GM23338 (cell line): ENCODE measurements at regions not wholly inside any gene's neighbourhood (a gene's known extent, or its start where the extent isn't known, plus 50 kb on each side); places are given as distances from the start of the nearest gene placed in this dataset.

Source experiments
- CREB1 ChIP-seq: fragments of 250-450 bp; sonication (Bioruptor Pico); IDR thresholded peaks from 2 replicates; pipeline ENCODE4 v1.5.0; 2020; ENCODE audit warnings: low read depth, mild to moderate bottlenecking, moderate library complexity
- CTCF ChIP-seq, 2 experiments: fragments of 200-600 bp in 1 of 2; sonication (generic) in 1 of 2; conservative IDR thresholded peaks; 2 replicates each; pipeline versions ENCODE4 v1.5.1 to v1.6.1; 2016 to 2017; ENCODE audit warnings: antibody characterized with exemption in 2 of 2, low read depth in 2 of 2, mild to moderate bottlenecking in 2 of 2, moderate library complexity in 1 of 2
- EZH2 ChIP-seq: fragments of 200-600 bp; sonication (generic); IDR thresholded peaks from one replicate; pipeline ENCODE4 v1.8.0; 2017; ENCODE audit warnings: antibody characterized with exemption, mild to moderate bottlenecking, low read depth; ENCODE audit not compliant: unreplicated experiment
- EZH2phosphoT487 ChIP-seq: fragments of 200-600 bp; sonication (generic); IDR thresholded peaks from one replicate; pipeline ENCODE4 v1.8.1; 2018; ENCODE audit warnings: antibody characterized with exemption; ENCODE audit not compliant: unreplicated experiment
- JUNB ChIP-seq: IDR thresholded peaks from one replicate; pipeline ENCODE4 v1.6.1; 2016; ENCODE audit warnings: antibody characterized with exemption; ENCODE audit not compliant: unreplicated experiment
- NANOG ChIP-seq: IDR thresholded peaks from 2 replicates; pipeline ENCODE4 v1.6.1; 2016; ENCODE audit warnings: antibody characterized with exemption, borderline replicate concordance
- POLR2AphosphoS5 ChIP-seq: IDR thresholded peaks from 2 replicates; pipeline ENCODE4 v1.6.1; 2016; ENCODE audit warnings: antibody characterized with exemption, low read depth
- STAT1 ChIP-seq: IDR thresholded peaks from one replicate; pipeline ENCODE4 v1.6.1; 2016; ENCODE audit warnings: antibody characterized with exemption; ENCODE audit not compliant: unreplicated experiment
- ZNF114 ChIP-seq: fragments of 250-450 bp; sonication (Bioruptor Pico); IDR thresholded peaks from 2 replicates; pipeline ENCODE4 v1.5.0; 2020; ENCODE audit warnings: mild to moderate bottlenecking, moderate library complexity
- ZNF331 ChIP-seq: fragments of 250-450 bp; sonication (Bioruptor Pico); IDR thresholded peaks from 2 replicates; pipeline ENCODE4 v1.5.0; 2020; ENCODE audit warnings: low read depth, mild to moderate bottlenecking, moderate library complexity
- TF ChIP-seq, protein P1 (sequence below): fragments of 250-450 bp; sonication (Bioruptor Pico); IDR thresholded peaks from 2 replicates; pipeline ENCODE4 v1.5.0; 2020; ENCODE audit warnings: mild to moderate bottlenecking, moderate library complexity
- TF ChIP-seq, protein P2 (sequence below): IDR thresholded peaks from one replicate; pipeline ENCODE4 v1.6.1; 2018; ENCODE audit warnings: antibody characterized with exemption; ENCODE audit not compliant: unreplicated experiment
- TF ChIP-seq, protein P3 (sequence below): IDR thresholded peaks from 2 replicates; pipeline ENCODE4 v1.6.1; 2016; ENCODE audit warnings: antibody characterized with exemption

- TF ChIP-seq CTCF (conservative IDR thresholded peaks at IDR 0.05; ENCODE audit: low read depth in 2 of 2) (no peak), EZH2 (no peak), POLR2AphosphoS5 (no peak), ZNF331 (CRISPR knock-in tag) (no peak), CREB1 (CRISPR knock-in tag) (no peak), EZH2phosphoT487 (no peak), JUNB (no peak), ZNF114 (no peak), NANOG (no peak), STAT1 (no peak)
- TF ChIP-seq, protein P1, sequence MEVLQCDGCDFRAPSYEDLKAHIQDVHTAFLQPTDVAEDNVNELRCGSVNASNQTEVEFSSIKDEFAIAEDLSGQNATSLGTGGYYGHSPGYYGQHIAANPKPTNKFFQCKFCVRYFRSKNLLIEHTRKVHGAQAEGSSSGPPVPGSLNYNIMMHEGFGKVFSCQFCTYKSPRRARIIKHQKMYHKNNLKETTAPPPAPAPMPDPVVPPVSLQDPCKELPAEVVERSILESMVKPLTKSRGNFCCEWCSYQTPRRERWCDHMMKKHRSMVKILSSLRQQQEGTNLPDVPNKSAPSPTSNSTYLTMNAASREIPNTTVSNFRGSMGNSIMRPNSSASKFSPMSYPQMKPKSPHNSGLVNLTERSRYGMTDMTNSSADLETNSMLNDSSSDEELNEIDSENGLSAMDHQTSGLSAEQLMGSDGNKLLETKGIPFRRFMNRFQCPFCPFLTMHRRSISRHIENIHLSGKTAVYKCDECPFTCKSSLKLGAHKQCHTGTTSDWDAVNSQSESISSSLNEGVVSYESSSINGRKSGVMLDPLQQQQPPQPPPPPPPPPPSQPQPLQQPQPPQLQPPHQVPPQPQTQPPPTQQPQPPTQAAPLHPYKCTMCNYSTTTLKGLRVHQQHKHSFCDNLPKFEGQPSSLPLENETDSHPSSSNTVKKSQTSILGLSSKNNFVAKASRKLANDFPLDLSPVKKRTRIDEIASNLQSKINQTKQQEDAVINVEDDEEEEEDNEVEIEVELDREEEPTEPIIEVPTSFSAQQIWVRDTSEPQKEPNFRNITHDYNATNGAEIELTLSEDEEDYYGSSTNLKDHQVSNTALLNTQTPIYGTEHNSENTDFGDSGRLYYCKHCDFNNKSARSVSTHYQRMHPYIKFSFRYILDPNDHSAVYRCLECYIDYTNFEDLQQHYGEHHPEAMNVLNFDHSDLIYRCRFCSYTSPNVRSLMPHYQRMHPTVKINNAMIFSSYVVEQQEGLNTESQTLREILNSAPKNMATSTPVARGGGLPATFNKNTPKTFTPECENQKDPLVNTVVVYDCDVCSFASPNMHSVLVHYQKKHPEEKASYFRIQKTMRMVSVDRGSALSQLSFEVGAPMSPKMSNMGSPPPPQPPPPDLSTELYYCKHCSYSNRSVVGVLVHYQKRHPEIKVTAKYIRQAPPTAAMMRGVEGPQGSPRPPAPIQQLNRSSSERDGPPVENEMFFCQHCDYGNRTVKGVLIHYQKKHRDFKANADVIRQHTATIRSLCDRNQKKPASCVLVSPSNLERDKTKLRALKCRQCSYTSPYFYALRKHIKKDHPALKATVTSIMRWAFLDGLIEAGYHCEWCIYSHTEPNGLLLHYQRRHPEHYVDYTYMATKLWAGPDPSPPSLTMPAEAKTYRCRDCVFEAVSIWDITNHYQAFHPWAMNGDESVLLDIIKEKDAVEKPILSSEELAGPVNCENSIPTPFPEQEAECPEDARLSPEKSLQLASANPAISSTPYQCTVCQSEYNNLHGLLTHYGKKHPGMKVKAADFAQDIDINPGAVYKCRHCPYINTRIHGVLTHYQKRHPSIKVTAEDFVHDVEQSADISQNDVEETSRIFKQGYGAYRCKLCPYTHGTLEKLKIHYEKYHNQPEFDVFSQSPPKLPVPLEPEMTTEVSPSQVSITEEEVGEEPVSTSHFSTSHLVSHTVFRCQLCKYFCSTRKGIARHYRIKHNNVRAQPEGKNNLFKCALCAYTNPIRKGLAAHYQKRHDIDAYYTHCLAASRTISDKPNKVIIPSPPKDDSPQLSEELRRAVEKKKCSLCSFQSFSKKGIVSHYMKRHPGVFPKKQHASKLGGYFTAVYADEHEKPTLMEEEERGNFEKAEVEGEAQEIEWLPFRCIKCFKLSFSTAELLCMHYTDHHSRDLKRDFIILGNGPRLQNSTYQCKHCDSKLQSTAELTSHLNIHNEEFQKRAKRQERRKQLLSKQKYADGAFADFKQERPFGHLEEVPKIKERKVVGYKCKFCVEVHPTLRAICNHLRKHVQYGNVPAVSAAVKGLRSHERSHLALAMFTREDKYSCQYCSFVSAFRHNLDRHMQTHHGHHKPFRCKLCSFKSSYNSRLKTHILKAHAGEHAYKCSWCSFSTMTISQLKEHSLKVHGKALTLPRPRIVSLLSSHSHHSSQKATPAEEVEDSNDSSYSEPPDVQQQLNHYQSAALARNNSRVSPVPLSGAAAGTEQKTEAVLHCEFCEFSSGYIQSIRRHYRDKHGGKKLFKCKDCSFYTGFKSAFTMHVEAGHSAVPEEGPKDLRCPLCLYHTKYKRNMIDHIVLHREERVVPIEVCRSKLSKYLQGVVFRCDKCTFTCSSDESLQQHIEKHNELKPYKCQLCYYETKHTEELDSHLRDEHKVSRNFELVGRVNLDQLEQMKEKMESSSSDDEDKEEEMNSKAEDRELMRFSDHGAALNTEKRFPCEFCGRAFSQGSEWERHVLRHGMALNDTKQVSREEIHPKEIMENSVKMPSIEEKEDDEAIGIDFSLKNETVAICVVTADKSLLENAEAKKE (CRISPR knock-in tag) = no peak
- TF ChIP-seq, protein P2, sequence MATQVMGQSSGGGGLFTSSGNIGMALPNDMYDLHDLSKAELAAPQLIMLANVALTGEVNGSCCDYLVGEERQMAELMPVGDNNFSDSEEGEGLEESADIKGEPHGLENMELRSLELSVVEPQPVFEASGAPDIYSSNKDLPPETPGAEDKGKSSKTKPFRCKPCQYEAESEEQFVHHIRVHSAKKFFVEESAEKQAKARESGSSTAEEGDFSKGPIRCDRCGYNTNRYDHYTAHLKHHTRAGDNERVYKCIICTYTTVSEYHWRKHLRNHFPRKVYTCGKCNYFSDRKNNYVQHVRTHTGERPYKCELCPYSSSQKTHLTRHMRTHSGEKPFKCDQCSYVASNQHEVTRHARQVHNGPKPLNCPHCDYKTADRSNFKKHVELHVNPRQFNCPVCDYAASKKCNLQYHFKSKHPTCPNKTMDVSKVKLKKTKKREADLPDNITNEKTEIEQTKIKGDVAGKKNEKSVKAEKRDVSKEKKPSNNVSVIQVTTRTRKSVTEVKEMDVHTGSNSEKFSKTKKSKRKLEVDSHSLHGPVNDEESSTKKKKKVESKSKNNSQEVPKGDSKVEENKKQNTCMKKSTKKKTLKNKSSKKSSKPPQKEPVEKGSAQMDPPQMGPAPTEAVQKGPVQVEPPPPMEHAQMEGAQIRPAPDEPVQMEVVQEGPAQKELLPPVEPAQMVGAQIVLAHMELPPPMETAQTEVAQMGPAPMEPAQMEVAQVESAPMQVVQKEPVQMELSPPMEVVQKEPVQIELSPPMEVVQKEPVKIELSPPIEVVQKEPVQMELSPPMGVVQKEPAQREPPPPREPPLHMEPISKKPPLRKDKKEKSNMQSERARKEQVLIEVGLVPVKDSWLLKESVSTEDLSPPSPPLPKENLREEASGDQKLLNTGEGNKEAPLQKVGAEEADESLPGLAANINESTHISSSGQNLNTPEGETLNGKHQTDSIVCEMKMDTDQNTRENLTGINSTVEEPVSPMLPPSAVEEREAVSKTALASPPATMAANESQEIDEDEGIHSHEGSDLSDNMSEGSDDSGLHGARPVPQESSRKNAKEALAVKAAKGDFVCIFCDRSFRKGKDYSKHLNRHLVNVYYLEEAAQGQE = no peak
- TF ChIP-seq, protein P3, sequence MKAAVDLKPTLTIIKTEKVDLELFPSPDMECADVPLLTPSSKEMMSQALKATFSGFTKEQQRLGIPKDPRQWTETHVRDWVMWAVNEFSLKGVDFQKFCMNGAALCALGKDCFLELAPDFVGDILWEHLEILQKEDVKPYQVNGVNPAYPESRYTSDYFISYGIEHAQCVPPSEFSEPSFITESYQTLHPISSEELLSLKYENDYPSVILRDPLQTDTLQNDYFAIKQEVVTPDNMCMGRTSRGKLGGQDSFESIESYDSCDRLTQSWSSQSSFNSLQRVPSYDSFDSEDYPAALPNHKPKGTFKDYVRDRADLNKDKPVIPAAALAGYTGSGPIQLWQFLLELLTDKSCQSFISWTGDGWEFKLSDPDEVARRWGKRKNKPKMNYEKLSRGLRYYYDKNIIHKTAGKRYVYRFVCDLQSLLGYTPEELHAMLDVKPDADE = no peak
Observed at GRCh38 chr3:154782151-154782550, 298.0 kb upstream of the MME start.
